Testis (tissue), 2 donors: ENCODE measurements at regions not wholly inside any gene's neighbourhood (a gene's known extent, or its start where the extent isn't known, plus 50 kb on each side); places are given as distances from the start of the nearest gene placed in this dataset.

Experiments used
- POLR2A ChIP-seq: fragments of 450-650 bp; IDR thresholded peaks from one replicate; pipeline ENCODE4 v1.6.1; 2017; ENCODE audit warnings: antibody characterized with exemption, mild to moderate bottlenecking, moderate library complexity
- TF ChIP-seq, protein P1 (sequence below), 3 experiments: fragments of 450-650 bp in 2 of 3; fragments of 200-600 bp in 1 of 3; sonication (generic) in 1 of 3; IDR thresholded peaks; one replicate each; pipeline ENCODE4 v1.5.1; 2016 to 2019; ENCODE audit warnings: antibody characterized with exemption in 3 of 3, mild to moderate bottlenecking in 2 of 3, moderate library complexity in 1 of 3

DNA sequence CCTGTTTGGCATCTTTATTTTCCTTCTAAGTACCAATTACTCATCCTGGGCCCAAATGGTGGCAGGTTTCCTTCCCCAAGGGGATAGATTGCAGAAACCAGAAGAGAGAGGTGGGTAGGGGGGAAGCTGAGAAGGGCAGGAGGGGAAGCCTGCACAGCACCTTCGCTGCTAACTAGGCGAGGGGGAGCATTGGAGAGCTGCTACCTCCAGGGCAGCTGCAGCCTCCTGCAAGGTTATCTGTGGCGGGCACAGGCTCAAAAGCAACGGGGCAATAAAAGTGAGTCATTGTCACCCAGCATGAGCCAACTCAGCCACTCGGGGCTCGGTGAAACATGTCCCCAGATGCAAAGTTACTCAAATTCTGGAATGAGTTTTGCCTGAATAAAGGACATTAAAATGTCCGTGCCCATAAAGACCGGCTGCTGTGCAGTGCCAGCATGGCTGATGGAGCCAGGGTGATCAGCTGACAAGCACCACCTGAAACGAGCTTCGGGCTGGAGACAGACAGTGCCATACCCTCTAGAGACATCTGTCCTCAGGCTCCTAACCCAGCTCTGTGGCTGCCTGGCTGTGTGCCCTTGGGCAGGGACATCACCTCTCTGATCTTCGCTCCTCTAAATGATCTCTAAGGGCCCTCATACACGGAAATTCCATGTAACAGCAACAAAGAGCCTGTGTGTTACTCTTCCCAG is 68.1 kb upstream of the GRIN2A start:
- TF ChIP-seq, protein P1, sequence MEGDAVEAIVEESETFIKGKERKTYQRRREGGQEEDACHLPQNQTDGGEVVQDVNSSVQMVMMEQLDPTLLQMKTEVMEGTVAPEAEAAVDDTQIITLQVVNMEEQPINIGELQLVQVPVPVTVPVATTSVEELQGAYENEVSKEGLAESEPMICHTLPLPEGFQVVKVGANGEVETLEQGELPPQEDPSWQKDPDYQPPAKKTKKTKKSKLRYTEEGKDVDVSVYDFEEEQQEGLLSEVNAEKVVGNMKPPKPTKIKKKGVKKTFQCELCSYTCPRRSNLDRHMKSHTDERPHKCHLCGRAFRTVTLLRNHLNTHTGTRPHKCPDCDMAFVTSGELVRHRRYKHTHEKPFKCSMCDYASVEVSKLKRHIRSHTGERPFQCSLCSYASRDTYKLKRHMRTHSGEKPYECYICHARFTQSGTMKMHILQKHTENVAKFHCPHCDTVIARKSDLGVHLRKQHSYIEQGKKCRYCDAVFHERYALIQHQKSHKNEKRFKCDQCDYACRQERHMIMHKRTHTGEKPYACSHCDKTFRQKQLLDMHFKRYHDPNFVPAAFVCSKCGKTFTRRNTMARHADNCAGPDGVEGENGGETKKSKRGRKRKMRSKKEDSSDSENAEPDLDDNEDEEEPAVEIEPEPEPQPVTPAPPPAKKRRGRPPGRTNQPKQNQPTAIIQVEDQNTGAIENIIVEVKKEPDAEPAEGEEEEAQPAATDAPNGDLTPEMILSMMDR (IDR thresholded peaks at IDR 0.05) = no peak
- no peak for TF ChIP-seq POLR2A
